Panc1 (cell line): ENCODE measurements at regions not wholly inside any gene's neighbourhood (a gene's known extent, or its start where the extent isn't known, plus 50 kb on each side); places are given as distances from the start of the nearest gene placed in this dataset.

Experiments
- CTCF ChIP-seq: fragments of 450-650 bp; IDR thresholded peaks from 2 replicates; pipeline ENCODE4 v1.5.1; 2017; ENCODE audit warnings: mild to moderate bottlenecking
- REST ChIP-seq, 2 experiments: IDR thresholded peaks; 2 replicates each; pipeline ENCODE4 v1.6.1; 2011 to 2012; ENCODE audit warnings: low read depth in 2 of 2, control low read depth in 1 of 2, low read length in 1 of 2, mild to moderate bottlenecking in 1 of 2, moderate library complexity in 1 of 2; ENCODE audit not compliant: insufficient read depth in 1 of 2
- SIN3A ChIP-seq: IDR thresholded peaks from 2 replicates; pipeline ENCODE4 v1.6.1; 2012; ENCODE audit warnings: low read depth, mild to moderate bottlenecking, low read length, moderate library complexity, borderline replicate concordance; ENCODE audit not compliant: insufficient read depth

GRCh38 chr20:55255016-55255415, 750.3 kb downstream of the CBLN4 start:
- no peak for TF ChIP-seq CTCF
- TF ChIP-seq REST (IDR thresholded peaks at IDR 0.05; ENCODE audit: insufficient read depth in 1 of 2, low read depth in 2 of 2, low read length in 1 of 2) = no peak
- no peak for TF ChIP-seq SIN3A
